HG02938 (cell line): ENCODE measurements at regions not wholly inside any gene's neighbourhood (a gene's known extent, or its start where the extent isn't known, plus 50 kb on each side); places are given as distances from the start of the nearest gene placed in this dataset.

Experiments used
- ATAC-seq: cut with Tn5 transposase; IDR thresholded peaks from one replicate; pipeline ENCODE4 v1.9.1; 2021; ENCODE audit warnings: mild to moderate bottlenecking, moderate library complexity; ENCODE audit not compliant: unreplicated experiment

DNA sequence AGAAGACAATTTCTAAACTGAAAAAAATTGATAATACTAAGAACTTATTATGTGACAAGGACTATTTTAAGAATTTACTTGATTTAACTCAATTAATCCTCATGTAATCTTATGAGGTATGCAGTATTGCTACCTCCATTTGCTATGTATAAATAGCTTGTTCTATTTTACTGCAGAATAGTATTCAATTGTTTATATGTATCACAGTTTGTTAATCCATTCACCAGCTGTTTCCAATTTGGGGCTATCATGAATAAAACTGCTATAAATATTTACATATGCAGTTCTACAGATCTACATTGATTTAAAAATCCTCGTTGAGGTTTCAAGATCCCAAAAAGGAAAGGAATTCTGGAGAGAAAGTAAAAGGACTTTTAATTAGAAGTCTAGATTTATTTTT is 54.8 kb upstream of the DOCK10 start:
- no peak for ATAC-seq
